ENCODE measurements at regions not wholly inside any gene's neighbourhood (a gene's known extent, or its start where the extent isn't known, plus 50 kb on each side); places are given as distances from the start of the nearest gene placed in this dataset.
"Not testable (repeated sequence)": the region's sequence is repeated elsewhere in the genome, so short reads cannot be mapped to it uniquely, and the experiment has no call there.

DNA sequence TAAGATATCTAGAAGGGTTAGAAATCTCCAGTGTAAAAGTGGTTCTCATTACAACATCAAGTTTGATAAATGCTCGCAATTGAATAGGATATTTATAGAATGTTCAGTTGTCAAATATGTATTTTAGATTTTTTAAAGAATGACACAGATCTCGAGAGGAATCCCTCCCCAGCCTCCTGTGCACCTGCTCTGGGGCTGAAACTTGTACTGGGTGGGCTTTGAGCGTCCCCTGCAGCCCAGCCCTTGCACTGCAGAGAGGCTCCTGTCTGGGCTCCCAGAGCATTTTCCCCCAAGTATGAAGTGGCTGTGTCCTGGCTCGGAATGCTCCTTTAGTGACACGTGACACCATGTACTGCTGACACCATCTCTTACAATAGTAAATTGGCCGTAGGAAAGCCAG, 499.6 kb downstream of the TMEM121 start:
- no peak for DNase-seq

DNA sequence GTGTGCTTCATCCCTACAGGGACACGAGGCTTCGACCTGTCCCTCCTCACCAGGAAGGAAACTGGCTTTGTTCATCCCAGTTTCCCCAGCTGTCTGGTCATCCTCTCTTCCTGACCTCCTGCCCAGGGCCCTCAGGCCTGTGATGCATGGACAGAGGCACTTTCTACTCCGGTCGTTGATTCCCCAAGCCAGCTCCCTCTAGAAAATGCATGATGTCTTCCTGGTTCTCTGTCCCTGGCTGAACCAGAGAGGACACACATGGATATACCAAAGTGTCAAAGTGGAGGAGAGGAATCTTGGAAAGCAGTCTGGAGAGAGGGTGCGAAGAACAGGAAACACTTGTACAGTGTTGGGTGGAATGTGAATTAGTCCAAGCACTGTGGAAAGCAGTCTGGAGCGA, 501.4 kb downstream of the TMEM121 start:
- DNase-seq: not testable (repeated sequence)

DNA sequence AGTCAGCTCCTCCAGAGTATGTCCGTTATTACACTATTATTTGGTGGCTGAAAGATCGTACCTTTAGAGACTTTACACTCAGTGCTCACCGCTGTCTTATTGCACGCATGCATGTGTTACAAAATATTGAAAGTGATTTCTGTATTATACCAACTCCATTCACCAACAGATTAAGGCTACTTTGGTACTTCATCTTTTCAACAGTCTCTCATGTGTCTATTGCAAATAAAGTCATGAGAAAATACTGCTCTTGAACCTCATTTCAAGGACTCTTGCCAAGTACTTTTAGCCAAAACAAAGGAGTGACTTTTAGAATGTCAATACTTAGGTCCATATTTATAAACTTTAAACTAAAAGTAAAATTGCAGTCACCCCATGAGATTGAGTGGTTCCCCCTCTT, 503.6 kb downstream of the TMEM121 start:
- DNase-seq: no peak

DNA sequence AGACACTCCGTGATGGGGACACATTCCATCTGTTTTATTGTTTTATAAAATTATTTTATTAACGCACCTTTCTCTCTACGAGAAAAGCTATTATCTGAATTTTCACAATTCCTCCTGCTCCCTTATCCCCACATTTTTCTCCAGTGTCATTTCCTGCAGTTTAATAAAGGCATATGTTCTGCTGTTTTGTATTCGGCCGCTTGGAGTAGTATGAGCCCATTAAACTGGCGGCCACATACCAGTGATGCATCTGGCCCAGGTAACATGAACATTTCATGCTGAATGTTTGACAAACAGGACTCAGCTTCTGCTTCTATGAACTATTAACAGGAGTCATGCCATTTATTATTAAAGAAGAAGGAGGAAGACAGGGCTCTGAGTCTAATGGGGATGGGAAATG, 511.0 kb downstream of the TMEM121 start:
- no peak for DNase-seq

DNA sequence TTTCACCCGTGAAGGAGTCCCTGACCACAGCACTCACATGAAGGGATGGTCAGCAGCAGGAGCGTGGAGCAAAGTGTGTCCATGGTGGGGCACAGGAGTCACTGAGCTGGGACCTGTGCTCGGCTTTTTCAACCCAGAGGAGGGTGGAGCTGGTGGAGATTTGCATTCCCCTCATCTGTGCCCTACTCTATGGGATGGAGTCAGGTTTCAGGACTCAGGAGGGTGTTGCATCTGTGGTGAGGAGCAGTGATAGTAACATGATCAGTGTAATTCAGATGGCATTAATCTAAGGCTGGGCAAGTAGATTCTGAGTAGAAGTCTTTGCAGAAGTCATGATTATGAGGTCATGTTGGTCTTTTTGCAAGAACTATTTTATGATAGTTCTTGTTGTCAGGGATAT, 511.9 kb downstream of the TMEM121 start:
- no peak for DNase-seq

DNA sequence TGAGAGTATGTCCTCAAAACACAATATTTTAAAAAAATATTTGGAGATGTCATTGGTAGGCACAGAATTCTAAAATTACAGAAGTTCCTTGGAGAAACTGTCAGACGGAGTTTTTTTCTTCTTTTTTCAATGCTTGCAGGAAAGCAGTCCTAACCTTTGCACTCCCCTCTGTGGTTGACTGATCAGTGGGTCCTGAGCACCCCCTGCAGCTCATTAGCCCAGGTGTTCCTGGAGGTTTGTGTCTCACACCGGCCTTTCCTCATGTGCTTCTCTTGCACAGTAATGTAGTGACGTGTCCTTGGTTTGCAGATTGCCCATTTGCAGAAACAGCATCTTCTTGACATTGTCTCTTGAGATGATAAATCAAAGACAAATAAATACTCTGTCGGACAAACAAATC, 513.0 kb downstream of the TMEM121 start:
- peak; percentile 81 for DNase-seq

DNA sequence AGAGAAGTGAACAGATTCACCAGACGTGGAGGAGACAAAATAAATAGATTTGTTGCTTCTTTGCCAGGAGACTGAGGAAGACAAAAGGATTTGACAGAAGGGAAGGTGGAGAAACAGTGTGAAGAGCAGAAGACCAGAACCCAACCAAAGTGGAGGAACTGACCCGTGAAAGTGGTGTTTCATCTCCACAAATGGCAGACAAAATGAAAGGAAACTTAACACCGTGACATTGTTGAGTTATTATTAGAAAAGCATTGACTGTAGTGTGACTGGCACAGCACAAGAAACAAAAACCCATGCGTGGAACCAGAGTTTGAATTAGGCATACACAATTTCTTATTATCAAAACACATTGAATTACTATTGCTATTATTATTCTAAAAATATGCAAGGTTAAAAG, 518.1 kb downstream of the TMEM121 start:
- no peak for DNase-seq

DNA sequence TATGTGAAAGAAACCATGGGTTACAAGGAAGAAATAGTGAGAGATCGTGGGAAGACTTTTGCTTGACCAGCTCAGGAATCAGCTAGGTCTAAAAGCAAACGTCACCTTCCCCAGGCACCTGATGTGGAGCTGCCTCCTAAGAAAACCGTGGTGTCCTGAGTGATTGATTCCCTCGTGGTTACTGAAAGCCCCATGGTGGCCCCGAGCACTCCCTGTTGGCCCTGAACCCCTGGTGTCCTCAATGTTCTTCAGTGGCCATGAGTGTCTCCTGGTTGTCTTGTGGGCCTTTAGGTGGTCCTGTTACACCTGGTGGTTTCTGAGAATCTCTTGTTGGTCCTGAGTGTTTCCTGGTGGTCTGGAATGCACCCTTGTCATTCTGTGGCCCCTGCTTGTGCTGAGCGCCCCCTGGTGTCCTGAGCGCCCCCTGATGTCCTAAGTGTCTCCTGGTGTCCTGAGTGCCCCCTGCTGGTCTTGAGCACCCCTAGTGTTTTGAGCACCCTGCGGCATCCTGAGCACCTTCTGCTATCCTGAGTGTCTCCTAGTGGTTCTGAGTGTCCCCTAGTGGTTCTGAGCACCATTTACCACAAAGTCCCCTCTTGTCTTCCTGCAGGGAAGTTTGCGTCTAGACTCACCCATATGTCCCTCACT, 518.7 kb downstream of the TMEM121 start:
- DNase-seq: peak; percentile 90

DNA sequence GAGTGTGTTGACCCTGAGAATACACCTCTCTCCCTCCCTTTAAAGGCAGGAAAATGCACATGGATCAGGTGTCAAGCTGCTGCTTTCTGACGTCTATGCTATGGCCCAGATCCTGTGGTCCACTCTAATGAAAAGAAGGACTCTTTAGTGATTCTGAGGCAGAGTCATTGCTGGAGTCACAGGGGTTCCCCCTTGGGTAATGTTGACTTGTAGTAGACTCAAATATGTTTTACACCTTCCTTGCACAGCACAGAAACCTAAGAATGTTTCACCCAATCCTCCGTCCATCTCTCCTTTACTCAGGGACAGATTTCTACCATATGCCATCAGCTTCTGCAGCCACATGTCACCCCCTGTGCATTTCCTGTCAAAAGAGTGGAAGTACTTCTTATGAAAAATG, 525.4 kb downstream of the TMEM121 start:
- peak; percentile 54 for DNase-seq

DNA sequence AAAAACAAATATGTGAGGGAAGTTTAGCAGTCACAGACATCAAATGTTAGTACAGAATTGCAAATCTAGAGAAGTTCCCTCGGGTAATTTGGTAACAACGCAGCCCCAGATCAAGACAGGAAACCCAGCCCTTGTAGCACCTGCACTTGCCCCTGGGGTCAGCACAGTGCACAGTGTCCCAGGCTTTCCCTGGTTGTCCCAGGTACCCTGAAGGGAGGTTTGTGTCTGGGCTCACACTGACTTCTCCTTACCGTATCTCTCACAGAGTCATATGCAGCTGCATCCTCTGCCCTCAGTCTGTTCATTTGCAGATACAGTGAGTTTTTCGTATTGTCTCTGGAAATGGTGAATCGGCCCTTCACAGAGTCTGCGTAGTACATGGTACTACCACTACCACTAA, 528.9 kb downstream of the TMEM121 start:
- DNase-seq: no peak

DNA sequence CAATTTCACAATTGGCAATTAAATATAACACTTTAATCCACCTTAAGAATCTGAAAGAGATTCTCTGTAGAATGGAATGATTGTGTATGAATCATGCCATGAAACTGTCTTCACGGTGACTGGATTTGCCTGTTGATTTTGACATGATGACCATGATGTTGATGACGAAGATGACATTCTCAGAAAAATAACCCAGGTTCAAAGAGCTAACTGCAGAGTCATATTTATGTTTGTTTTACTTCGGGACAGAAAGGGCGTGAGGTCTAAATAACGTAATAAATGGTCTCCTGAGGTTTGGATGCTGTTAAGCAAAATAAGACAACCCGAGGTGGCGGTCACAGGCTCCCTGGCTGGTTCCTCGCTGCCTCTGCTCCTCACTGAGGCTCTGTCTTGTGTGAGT, 532.0 kb downstream of the TMEM121 start:
- DNase-seq: no peak

DNA sequence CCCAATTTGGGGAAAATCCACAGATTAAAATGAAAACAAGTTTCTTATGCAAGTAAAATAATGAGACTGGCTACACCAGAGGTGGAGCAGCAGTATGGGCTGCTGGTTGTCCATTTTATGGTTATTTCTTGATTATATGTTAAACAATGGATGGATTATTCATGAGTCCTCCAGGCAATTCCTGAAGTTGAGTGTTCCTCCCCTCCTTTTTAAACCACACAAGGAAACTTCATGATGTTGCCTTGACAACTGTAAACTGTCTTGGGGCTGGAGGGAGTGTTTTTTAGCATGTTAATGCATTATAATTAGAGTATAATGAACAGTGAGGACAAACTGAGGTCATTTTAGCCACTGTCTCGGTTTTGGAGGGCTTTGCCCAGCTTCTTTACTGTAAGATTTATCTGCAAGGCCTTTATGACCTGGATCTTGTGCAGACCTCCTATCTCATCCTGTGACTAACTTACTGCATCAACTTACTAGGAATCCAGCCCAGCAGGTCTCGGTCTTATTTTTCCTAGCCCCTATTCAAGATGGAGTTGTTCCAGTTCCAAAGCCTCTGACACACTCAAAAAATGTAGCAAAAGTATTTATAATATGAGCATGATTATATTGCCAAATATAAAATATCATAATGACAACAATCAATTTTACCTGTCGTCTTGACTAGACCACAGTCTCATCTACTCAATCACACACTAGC, 534.0 kb downstream of the TMEM121 start:
- DNase-seq: no peak

DNA sequence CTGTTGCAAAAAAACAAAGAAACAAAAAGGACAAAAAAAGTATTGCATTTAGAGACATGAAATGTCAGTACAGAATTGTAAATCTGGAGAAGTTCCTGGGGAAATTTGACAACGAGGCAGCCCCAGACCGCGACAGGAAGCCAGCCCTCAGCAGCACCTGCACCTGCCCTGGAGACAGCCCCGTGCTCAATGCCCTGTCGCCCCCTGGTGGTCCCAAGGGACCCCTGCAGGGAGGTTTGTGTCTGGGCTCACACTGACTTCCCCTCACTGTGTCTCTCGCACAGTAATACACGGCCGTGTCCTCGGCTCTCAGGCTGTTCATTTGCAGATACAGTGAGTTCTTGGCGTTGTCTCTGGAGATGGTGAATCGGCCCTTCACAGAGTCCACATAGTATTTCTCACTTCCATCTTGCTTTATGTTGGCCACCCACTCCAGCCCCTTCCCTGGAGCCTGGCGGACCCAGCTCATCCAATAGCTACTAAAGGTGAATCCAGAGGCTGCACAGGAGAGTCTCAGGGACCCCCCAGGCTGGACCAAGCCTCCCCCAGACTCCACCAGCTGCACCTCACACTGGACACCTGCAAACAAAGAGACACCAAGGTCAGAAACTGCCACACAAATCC, 535.6 kb downstream of the TMEM121 start:
- peak; percentile 85 for DNase-seq

DNA sequence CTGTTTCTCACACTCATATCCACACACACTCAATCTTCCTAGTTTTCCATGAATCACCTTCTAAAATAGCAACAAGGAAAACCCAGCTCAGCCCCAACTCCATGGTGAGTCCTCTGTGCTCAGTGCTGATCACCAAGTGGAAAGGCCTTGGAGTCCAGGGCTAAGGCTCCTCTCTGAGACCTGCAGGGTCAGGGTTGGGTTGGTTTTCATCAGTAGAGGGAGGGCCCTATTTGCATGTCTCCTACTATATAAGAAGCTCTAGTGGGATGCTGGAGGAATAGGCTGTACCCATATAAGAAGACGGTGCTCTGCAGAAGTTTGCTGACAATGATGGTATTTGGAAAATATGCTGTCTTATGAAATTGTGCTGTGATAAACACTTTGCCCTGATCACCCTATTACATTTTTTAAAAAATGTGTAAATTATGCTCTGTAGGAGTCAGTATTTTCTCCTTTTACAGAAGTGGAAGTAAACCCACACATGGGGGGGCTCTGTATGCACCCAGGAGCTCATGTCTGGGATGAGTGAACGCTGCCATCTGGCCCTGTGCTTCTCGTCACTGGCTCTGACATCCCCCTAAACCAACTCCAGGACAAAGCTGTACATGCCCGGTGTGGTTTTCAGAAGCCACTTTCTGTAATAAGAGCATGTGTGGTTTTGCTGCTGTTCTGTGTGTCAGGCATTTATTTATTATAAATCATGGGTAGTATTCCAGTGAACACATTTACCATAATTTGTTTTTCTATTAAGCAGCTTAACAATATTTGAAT, 536.3 kb downstream of the TMEM121 start:
- DNase-seq: no peak

DNA sequence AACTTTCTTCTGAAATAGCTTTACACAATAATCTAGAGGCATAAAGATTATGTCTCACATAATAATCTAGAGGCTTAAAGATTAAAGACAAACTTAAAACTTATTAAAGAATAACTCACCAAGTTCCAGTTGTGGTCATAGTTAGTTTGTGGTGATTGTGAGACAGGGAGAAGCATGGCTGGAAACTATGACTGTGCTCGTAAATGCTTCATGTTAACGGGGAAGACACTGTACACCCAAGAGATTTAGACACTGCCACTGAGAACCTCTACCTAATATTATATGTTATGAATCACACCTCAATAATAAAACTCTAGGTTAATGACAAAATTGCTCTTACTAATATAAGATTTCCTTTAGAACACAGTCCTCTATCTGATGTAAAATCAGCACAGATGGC, 541.6 kb downstream of the TMEM121 start:
- DNase-seq: peak; percentile 63

DNA sequence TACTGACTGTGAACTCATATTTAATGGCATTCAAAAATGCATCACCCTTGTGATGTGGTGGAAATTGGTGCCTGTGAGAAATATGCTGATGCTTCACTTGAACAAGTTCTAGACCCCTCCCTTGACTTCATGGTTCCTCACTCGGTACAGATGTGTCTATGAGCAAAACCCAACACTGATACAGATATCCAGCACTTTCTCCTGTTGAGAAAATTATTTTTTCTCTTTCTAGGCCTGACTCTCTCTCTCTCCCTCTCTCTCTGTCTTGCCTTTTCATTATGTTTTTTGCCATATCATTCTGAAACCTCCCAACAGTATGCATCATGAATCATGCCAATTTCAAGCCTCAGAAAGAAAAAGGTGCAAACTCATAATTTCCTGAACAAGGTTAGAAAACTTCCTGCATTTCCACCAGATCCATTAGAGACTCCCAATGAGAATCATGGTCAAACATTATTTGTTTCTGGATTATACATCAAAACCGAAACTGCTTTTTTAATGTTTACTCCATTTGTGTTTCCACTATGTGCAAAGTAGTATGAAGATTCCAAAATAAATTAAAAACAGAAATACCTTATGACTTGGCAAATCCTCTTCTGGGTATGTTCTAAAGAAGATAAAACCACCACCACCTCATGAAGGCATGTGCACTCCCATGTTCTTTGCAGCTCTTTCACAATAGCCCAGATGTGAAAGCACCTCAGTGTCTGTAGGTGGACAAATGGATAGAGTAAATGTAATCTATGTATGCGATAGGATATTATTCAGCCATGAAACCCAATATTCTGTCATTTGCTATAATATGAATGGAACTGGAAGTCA, 543.6 kb downstream of the TMEM121 start:
- peak; percentile 84 for DNase-seq

DNA sequence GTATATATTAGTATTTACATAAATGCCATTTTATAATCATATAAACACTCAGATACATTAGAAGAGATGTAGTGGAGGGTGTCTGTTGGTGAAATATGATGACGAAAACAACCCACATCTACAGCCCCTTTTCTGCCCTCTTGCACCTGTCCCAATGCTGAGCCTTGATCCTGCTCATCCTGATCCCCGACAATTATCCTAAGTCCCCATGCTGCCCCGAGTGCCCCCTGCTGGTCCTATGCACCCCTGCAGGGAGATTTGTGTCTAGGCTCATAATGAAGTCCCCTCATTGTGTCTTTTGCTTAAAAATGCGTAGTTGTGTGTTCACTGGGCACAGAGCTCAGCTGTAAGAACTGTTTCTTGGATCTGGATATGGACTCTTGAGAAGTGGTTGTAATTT, 554.5 kb downstream of the TMEM121 start:
- no peak for DNase-seq

DNA sequence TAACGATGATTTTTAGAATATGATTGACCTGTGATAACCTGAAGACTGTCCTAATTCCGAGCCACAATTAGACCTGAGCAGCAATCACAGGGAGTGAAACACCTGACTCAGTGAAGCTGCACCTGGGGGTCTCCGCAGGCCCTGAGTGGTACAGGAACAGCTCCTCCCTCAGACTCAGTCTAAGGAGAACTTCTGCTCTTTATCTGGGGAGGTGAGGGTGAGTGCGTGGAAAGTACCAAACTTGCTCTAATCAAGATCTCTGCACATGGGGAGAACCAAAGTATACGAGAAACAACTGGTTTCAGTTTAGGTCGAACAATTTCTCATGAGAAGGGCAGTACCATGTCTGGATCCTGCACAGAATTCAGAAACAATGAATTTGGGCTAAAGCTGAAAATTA, 555.3 kb downstream of the TMEM121 start:
- DNase-seq: not testable (repeated sequence)

DNA sequence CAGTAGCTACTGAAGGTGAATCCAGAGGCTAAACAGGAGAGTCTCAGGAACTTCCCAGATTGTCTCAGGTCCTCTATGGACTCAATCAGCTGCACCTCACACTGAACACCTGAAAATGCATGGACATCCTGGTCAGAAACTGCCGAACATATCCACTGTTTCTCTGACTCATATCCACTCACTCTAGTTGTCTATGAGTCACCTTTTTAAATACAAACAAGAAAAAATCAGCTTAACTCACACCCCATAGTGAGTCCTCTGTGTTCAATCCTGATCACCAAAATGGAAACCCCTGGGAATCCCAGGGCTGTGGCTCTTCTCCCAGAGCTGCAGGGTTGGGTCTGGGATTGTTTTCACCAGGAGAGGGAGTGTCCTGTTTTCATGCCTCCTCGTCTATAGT, 556.7 kb downstream of the TMEM121 start:
- DNase-seq: no peak

DNA sequence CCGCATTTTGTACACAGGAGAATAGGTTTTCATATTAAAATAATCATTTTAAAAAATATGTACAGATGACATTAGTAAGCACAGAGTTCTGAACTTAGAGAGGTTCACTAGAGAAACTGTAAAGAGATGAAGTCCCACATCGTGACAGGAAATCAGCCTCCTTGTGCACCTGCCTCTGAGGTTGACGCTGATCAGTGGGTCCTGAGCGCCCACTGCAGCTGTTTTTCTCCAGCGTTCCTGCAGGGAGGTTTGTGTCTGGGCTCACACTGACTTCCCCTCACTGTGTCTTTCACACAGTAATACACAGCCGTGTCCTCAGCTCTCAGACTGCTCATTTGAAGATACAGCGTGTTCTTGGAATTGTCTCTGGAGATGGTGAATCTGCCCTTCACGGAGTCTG, 561.5 kb downstream of the TMEM121 start:
- DNase-seq: no peak

DNA sequence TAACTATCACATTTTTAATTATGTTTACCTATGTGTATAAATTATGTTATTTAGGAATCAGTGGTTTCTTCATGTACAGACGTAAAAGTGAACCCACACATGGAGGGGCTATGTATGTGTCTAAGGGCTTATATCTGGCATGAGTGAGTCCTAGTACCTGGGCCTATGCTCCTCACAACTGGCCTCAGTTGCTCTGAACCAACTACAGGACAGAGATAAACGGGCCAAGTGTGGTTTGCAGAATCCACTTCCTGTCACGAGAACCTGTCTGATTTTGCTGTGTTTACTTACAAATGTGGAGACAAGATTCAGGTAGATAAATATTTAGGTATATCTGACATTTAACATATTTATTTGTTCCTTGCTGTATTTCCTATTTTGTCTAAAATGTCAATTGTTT, 562.5 kb downstream of the TMEM121 start:
- not testable (repeated sequence) for DNase-seq

DNA sequence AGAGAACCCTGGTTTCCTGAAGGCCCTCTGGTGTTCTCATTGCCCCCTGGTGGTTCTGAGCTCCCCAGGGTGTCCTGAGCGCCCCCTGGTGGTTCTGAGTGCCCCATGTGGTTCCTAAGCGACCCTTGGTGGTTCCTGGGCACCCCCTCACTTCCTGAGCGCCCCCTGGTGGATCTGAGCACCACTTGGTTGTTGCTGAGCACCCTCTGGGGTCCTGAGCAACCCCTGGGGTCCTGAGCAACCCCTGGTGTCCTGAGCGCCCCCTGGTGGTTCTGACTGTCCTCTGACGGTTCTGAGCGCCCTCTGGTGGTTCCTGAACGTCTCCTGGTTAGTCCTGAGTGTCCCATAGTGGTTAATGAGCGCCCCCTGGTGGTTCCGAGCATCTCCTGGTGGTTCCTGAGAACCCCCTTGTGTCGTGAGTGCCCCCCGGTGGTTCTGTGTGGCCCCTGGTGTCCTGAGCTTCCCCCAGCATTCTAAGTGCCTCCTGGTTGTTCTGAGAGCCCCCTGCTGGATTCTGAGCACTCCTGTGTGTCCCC, 568.3 kb downstream of the TMEM121 start:
- DNase-seq: peak; percentile 83
